GM13976 (cell line): ENCODE measurements at regions not wholly inside any gene's neighbourhood (a gene's known extent, or its start where the extent isn't known, plus 50 kb on each side); places are given as distances from the start of the nearest gene placed in this dataset.

Source experiments
- DNase-seq: peaks from one replicate; pipeline ENCODE4 v3.0.0; 2012; ENCODE audit warnings: low spot score
- CTCF ChIP-seq: IDR thresholded peaks from 2 replicates; pipeline ENCODE4 v1.5.1; 2012; ENCODE audit warnings: borderline replicate concordance, mild to moderate bottlenecking; ENCODE audit not compliant: insufficient read depth; ENCODE audit errors: extremely low read depth, missing control alignments, control extremely low read depth
- in situ Hi-C: fragments of 300-500 bp; cut with MboI; formaldehyde crosslinking; loops from one replicate; pipeline ENCODE4 v1.12.0; 2022; ENCODE audit warnings: low sequenced_read_pairs, mixed read lengths, inconsistent platforms; ENCODE audit not compliant: unreplicated experiment

- no peak for DNase-seq
- TF ChIP-seq CTCF = no peak
- in situ Hi-C loops = no loop called here
These were observed 384.6 kb upstream of the ALCAM start for GRCh38 chr3:104982130-104982529.

- in situ Hi-C loops = no loop called here
- TF ChIP-seq CTCF = no peak
- no peak for DNase-seq
These were observed 378.9 kb upstream of the ALCAM start for GRCh38 chr3:104987859-104988258.

GRCh38 chr3:104988496-104988895, 378.2 kb upstream of the ALCAM start:
- in situ Hi-C loops = no loop called here

GRCh38 chr3:104989878-104990277, 376.8 kb upstream of the ALCAM start:
- no peak for TF ChIP-seq CTCF
- DNase-seq = no peak
- in situ Hi-C loops = no loop called here

More at GRCh38 chr3:104988496-104988895, 378.2 kb upstream of the ALCAM start:
- TF ChIP-seq CTCF = no peak
- no peak for DNase-seq

GRCh38 chr3:104990758-104991157, 376.0 kb upstream of the ALCAM start:
- TF ChIP-seq CTCF = no peak
- in situ Hi-C loops = no loop called here

GRCh38 chr3:104992676-104993075, 374.0 kb upstream of the ALCAM start:
- no peak for TF ChIP-seq CTCF
- no peak for DNase-seq

More at GRCh38 chr3:104990758-104991157, 376.0 kb upstream of the ALCAM start:
- no peak for DNase-seq

GRCh38 chr3:105006164-105006563, 360.5 kb upstream of the ALCAM start:
- in situ Hi-C loops = no loop called here
- no peak for DNase-seq
- TF ChIP-seq CTCF = no peak

More at GRCh38 chr3:104992676-104993075, 374.0 kb upstream of the ALCAM start:
- in situ Hi-C loops = no loop called here
